AML-193 (cell line): ENCODE measurements at regions not wholly inside any gene's neighbourhood (a gene's known extent, or its start where the extent isn't known, plus 50 kb on each side); places are given as distances from the start of the nearest gene placed in this dataset.

ENCODE experiments used
- DNase-seq, 2 experiments: peaks; one replicate each; lab custom pipeline; 2025; lab: John Stamatoyannopoulos, UW

DNA sequence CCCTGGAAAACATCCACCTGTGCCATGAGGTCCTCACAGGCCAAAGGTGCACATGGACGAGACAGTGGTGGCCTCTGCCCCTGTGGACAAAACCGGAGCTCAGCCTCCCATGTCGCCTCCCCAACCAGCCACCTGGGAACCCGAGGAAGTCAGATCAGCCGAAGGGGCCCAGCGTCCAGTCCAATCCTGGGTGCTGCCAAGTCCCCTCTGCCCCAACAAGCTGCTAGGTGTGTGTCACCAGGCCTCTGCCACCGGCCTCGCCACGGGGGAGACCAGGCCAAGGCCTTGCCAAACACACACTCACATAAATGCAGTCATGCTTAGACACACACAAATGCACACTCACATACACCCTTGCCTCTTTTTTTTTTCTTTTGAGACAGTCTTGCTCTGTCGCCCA lies 167.8 kb downstream of the RBFOX3 start:
- no peak for DNase-seq

- no peak for DNase-seq
Observed at GRCh38 chr17:79441356-79442160, 169.3 kb downstream of the RBFOX3 start.

GRCh38 chr17:79440251-79440650 lies 170.6 kb downstream of the RBFOX3 start:
- DNase-seq, result no peak

GRCh38 chr17:79439493-79439892 lies 171.4 kb downstream of the RBFOX3 start:
- no peak for DNase-seq

DNA sequence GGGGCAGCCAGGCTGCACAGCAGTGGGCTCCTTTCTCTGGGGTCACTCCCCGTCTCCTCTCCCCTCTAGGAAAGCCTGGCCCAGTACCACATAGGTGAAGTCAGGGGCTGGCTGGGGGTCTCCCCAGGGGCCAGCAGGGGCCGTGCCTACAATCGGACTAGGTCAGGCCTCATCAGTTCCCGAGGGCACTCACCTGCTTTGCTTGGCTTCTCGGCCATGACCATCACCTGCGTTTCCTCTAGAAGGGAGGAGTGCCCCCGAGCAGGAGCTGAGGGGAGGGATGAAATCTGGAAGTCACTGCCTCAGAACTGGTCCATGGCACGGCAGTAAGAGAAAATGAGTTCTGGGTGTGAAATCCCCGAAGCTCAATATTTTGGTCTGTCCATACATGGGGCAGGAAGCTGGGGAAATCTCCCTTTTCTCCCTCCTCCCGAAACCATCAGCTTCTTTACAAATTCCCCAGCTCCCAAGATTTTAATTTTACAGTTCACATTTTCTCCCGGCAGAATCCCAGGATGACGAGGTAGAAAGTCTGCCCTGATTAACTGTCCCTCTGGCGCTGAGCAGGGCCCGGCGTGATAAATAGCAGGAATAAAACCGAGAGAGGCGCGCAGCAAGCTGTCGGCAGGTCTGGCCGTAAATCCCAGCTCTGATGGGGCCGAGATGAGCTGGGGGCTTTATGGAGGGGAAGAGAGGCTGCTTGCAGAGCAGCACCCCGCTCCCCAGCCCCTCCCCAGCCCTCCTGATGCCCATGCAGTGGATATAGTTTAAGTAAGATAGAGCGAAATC lies 172.1 kb downstream of the RBFOX3 start:
- no peak for DNase-seq

GRCh38 chr17:79438058-79438457 lies 172.8 kb downstream of the RBFOX3 start:
- DNase-seq, result no peak

- DNase-seq, result no peak
Observed at GRCh38 chr17:79437081-79437480, 173.8 kb downstream of the RBFOX3 start.

GRCh38 chr17:79435962-79436361 lies 174.9 kb downstream of the RBFOX3 start:
- DNase-seq, result no peak

- no peak for DNase-seq
Observed at GRCh38 chr17:79435296-79435695, 175.6 kb downstream of the RBFOX3 start.

DNA sequence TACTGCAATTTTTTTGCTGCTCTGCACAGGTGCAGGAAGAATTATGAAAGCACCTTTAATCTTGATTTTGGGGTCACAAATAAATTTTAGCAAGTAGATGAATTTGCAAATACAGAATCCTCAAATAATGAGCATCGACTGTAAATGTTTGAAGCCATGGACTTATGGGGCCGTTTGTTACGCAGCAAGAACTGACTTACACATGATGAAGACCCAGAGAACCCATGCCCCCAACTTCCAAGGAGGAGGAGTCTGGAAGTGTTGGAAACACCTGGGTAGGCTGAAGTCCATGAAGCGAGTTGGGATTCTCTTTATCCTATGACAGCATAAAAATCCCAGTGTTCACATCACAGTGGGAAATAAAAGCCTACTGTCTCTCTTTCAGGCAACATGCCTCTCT lies 176.6 kb downstream of the RBFOX3 start:
- DNase-seq, result no peak

- DNase-seq, result no peak
Observed at GRCh38 chr17:79433379-79433778, 177.5 kb downstream of the RBFOX3 start.

GRCh38 chr17:79431175-79431574 lies 179.7 kb downstream of the RBFOX3 start:
- no peak for DNase-seq

DNA sequence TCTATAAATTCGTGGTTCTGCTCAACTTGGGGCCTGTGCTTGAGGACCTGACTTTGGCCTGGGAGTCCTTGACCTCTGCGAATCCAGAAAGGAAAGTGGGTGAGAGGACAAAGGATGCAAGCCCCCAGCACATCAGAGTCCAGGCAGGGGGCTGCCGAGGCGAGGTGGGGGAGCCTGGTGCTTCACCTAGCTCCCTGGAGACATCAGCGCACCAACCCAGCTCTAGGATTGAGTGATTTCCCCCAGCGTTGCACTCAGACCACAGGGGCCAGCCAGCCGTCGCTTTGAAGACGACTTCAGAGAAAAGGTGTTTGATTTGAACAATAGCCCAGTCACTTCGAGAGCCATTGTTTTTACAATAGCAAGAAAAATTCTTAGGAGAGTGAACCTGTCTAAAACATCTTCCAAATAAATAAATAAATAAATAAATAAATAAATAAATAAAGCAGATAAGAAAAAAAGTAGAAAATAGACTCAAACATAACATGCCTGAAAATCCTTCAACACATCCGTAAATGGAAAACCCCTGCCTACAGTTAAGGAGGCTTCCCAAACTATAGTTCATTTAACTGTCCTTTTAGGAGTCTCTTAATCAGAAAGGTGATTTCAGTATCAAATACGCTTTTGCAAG lies 180.9 kb downstream of the RBFOX3 start:
- DNase-seq, result no peak

GRCh38 chr17:79428988-79429387 lies 181.9 kb downstream of the RBFOX3 start:
- no peak for DNase-seq

DNA sequence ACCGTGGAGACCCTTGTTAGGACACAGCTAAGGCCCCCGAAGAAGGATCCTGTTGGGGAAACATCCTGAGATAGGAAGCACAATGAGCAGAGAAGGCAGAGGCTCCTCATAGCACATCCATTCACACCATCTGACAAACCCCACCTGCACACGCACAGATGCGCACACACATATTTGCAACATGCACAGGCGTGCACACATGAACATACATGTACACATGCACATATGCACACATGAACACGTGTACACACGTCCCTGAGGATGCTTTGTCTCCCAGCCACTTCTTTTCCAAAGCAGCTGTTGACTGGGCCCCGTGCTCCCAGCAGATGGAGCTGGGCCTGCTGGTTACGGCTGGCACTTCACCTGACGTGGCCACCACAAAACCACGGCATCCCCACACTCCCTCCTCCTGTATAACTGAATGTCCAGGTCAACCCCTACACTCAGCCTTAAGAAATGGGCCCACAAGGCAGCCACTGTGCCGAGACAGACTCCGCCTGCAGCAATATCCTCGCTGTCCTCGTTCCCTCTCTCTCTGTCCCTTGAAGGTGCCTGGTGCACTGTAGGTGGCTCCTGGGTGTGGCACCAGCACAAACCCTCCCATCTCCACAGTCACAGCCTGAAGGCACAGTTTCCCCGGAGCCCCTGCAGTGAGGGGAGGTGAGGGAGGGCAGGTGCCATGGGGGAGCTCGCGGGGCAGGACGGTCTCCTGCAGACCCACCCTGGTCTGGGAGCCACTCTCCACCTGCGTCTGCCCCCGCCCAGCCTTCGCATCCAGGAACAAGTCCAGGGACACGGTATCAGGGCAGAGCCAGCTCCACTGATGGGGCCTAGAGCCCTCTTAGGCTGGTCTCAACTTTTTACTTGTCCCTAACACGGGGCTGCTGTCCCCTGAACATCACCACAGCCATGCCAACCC lies 183.0 kb downstream of the RBFOX3 start:
- no peak for DNase-seq

- no peak for DNase-seq
Observed at GRCh38 chr17:79425686-79426085, 185.2 kb downstream of the RBFOX3 start.

DNA sequence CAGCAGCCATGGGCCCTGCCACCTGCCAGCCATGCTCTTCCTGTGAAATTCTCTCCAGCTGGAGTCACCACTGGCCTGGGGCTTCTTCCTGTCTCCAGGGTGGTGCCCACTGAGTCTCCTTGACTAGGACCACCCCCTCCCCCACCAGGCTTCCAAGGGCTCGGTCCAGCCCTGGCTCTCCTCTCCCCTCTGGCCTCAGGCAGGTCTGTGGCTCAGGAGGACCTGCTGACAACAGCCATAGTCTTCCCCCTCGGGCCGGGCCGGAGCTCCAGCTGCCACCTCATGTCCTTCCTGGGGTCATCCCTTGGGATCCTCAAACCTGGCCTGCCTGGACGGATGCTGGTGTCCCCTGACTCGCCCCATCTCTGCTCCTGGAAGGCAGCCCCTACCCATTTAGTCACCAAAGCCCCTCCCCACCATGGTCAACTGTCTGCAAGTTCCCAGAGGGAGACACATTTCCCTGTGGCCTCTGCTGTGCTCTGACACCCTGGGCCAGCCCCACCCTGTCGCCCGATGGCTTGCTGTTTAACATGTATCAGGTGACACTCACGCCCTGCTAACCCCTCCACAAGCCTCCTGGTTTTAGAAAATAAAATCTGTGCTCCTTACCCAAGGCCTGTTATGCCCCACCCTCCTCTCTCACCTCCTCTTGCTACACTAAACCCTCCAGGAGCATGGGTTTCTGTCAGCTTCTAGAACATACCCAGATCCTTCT lies 186.2 kb downstream of the RBFOX3 start:
- no peak for DNase-seq

DNA sequence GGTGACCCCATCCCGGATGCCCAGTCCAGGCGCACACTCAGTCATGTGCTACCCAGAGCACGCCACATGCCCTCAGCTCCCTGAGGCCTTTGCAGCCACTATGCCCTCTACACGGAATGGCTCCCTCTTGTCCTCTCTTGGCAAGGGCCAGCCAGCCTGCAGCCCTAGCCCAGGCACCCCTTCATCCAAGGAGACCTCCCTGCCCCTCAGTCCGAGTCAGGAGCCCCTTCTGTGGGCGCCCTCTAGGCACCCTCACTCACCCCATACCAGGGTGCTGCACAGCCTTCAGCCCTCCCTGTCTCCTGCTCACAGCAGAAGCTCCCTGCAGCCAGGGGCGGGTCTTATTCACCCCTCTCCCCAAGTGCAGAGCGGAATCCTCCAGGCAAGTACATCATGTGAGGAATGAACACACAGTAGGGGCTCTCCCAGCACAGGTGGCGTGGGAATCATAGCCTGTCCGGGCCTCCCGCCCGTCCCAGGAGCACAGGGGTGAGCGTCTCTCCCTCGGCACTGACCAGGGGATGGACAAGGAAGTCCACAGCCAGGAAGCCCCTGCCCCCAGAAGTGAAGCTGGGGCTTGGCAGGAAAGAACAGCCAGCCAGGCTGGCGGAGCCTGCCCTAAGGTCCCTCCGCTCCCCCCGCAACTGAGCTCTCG lies 186.9 kb downstream of the RBFOX3 start:
- DNase-seq, result no peak

DNA sequence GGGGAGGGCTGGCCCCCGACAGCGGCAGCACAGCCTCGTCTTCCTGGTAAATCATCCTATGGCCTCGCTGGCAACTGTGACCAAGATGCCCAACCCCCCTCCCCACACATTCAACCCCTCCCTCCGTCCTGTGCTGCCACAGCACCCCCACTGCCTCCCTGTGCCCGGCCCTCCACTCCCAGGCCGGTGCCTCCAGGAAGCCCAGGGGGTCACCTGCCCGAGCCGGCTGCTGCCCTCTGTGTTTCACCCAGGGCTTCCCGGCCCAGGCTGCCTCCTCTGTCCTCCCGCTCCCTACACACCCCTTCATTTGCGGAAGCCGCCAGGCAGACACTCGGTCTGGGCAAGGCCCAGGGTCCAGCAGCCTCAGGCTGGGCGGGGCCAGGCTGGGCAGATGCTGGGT lies 188.6 kb downstream of the RBFOX3 start:
- DNase-seq, result no peak
